ENCODE measurements at regions not wholly inside any gene's neighbourhood (a gene's known extent, or its start where the extent isn't known, plus 50 kb on each side); places are given as distances from the start of the nearest gene placed in this dataset.

DNA sequence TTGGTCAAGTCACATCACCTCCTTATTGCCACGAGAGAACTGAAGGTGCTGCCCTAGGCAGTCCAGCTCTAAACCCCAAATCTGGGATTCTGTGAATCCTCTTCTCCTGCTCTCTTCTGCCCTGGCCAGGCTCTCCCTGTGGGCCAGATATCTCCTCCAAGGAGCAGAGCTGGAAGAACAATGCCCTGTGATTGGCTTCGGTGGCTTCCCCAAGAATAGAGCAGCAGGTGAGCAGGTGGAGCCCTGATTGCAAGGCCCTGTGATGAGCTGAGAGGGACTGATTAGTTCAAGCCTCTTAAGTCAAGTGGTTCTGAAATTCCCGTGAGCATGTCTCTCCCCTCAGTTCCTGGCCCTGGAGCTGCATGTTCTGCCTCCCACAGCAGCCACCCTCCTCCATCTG is 175.3 kb upstream of the BRINP1 start:
- Histone ChIP-seq H3K4me1 (no peaks in the 10 kb centered on the region), H3K9me3 (peaks cover 0 to 4% (median 0%) of the 10 kb centered on the region in 8 donors), H3K27ac (no peak overlapping the region), H3K4me3 (no peak overlapping the region), H3K27me3 (replicated peaks in 1 of 7) (peaks cover 0 to 4% (median 0%) of the 10 kb centered on the region in 7 donors), H3K36me3 (no peaks in the 10 kb centered on the region)
- DNase-seq = no peak
- TF ChIP-seq POLR2A (IDR thresholded peaks at IDR 0.05) (no peak), POLR2AphosphoS5 (IDR thresholded peaks at IDR 0.05) (no peak)
- TF ChIP-seq, protein P1, sequence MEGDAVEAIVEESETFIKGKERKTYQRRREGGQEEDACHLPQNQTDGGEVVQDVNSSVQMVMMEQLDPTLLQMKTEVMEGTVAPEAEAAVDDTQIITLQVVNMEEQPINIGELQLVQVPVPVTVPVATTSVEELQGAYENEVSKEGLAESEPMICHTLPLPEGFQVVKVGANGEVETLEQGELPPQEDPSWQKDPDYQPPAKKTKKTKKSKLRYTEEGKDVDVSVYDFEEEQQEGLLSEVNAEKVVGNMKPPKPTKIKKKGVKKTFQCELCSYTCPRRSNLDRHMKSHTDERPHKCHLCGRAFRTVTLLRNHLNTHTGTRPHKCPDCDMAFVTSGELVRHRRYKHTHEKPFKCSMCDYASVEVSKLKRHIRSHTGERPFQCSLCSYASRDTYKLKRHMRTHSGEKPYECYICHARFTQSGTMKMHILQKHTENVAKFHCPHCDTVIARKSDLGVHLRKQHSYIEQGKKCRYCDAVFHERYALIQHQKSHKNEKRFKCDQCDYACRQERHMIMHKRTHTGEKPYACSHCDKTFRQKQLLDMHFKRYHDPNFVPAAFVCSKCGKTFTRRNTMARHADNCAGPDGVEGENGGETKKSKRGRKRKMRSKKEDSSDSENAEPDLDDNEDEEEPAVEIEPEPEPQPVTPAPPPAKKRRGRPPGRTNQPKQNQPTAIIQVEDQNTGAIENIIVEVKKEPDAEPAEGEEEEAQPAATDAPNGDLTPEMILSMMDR (IDR thresholded peaks at IDR 0.05 in 8 of 11, conservative IDR thresholded peaks at IDR 0.05 in 3 of 11) = no peak
- 72 to 82% (median 80%) methylated on average over 3 of the region's 3 CpGs for WGBS, 5 donors
- intact Hi-C loops (cut with DNase I; ENCODE audit: low total_unique reads) = no loop called here

DNA sequence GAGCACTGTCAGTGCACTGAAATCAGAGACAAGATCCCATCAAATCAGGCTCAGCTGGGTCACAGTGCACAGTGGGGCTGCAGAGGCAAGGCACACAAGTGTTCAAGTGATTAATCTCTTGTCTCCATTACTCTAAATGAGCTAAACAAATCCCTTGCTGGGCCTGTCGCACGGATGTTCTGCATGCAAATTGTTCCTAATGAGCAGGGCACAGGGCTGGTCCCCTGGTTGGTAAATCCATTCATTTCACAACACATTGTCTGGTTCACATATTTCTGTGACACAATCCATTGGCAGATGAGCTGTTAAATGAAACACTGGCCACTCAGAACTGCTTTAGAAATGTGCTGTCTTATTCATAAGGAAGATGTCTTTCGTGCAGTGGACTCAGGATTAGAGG is 167.9 kb upstream of the BRINP1 start:
- Histone ChIP-seq H3K4me3 (no peak overlapping the region), H3K4me1 (no peaks in the 10 kb centered on the region), H3K9me3 (peaks cover 0 to 4% (median 0%) of the 10 kb centered on the region in 8 donors), H3K27me3 (replicated peaks in 1 of 7) (peaks cover 0 to 8% (median 0%) of the 10 kb centered on the region in 7 donors), H3K27ac (no peak overlapping the region), H3K36me3 (no peaks in the 10 kb centered on the region)
- TF ChIP-seq POLR2A (IDR thresholded peaks at IDR 0.05) (no peak), POLR2AphosphoS5 (IDR thresholded peaks at IDR 0.05) (no peak)
- TF ChIP-seq, protein P1 (IDR thresholded peaks at IDR 0.05 in 8 of 11, conservative IDR thresholded peaks at IDR 0.05 in 3 of 11) = no peak
- DNase-seq = no peak
- intact Hi-C loops (cut with DNase I; ENCODE audit: low total_unique reads) = no loop called here
- WGBS, 5 donors = 35 to 59% (median 40%) methylated on average over 2 to 3 of the region's 3 CpGs

- H3K36me3 ChIP-seq = no peaks in the 10 kb centered on the region
- TF ChIP-seq POLR2A (IDR thresholded peaks at IDR 0.05) = no peak
- no peak for TF ChIP-seq POLR2AphosphoS5 (IDR thresholded peaks at IDR 0.05)
- TF ChIP-seq, protein P1 (IDR thresholded peaks at IDR 0.05 in 8 of 11, conservative IDR thresholded peaks at IDR 0.05 in 3 of 11) = no peak
- 15 to 24% (median 23%) methylated on average over 3 of the region's 3 CpGs for WGBS, 5 donors
- intact Hi-C loops (cut with DNase I; ENCODE audit: low total_unique reads) = no loop called here
- H3K4me3 ChIP-seq = no peak overlapping the region
- peaks cover 0 to 8% (median 0%) of the 10 kb centered on the region in 7 donors for H3K27me3 ChIP-seq (replicated peaks in 1 of 7)
- no peak for DNase-seq
- H3K4me1 ChIP-seq = no peaks in the 10 kb centered on the region
- no peaks in the 10 kb centered on the region for H3K9me3 ChIP-seq
- H3K27ac ChIP-seq = no peak overlapping the region
These were observed 164.3 kb upstream of the BRINP1 start for GRCh38 chr9:119533504-119533903.

DNA sequence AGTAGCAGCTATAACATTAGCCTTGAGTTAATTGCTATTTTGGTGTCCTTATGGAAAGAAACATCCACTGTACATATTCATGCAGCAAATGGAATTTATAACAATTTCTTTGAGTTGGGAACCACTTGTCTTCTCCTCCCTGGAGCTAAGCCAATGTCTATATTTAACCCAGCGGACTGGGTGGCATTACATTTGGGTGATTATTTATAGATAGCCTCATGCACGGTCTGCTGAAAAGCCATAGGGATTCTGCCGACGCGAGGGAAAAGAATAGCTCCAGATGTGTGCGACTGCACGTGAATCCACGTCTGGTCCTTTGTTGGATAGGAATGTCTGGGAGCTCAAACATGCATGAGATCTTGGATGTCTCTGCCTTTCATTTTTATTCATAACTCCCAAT is 157.5 kb upstream of the BRINP1 start:
- H3K9me3 ChIP-seq = peaks cover 0 to 10% (median 0%) of the 10 kb centered on the region in 8 donors
- H3K27ac ChIP-seq = no peak overlapping the region
- 85 to 93% (median 87%) methylated on average over 8 of the region's 8 CpGs for WGBS, 5 donors
- H3K4me1 ChIP-seq = no peaks in the 10 kb centered on the region
- H3K27me3 ChIP-seq (replicated peaks in 1 of 7) = no peaks in the 10 kb centered on the region
- intact Hi-C loops (cut with DNase I; ENCODE audit: low total_unique reads) = no loop called here
- H3K36me3 ChIP-seq = no peaks in the 10 kb centered on the region
- TF ChIP-seq POLR2AphosphoS5 (IDR thresholded peaks at IDR 0.05) (no peak), POLR2A (IDR thresholded peaks at IDR 0.05) (no peak)
- TF ChIP-seq, protein P1 (IDR thresholded peaks at IDR 0.05 in 8 of 11, conservative IDR thresholded peaks at IDR 0.05 in 3 of 11) = no peak
- no peak overlapping the region for H3K4me3 ChIP-seq
- DNase-seq = no peak

Measured in spleen (tissue), 11 donors.